GM12878 (cell line): ENCODE measurements at regions not wholly inside any gene's neighbourhood (a gene's known extent, or its start where the extent isn't known, plus 50 kb on each side); places are given as distances from the start of the nearest gene placed in this dataset.

Experiments used
- ATAC-seq: fragments of 200-7000 bp; cut with Tn5 transposase; 3 replicates; pipeline ENCODE4 v1.9.1; 2020; ENCODE audit warnings: mild to moderate bottlenecking, moderate library complexity
- BruUV-seq: library from RNA; stranded (reverse); fragments of 400-500 nt; replicated peaks from 2 replicates; lab custom pipeline; 2021; lab: Mats Ljungman, UMichigan
- CTCF ChIA-PET: fragments of 300-600 bp; sonication (Branson Sonifier 250); formaldehyde crosslinking; extraction: SDS; loops from one replicate; lab custom pipeline; 2021; ENCODE audit warnings: inconsistent platforms; lab: Yijun Ruan, JAX
- POLR2A ChIA-PET: fragments of 350-600 bp; formaldehyde crosslinking; extraction: SDS; loops from one replicate; lab custom pipeline; 2021; ENCODE audit warnings: inconsistent platforms; lab: Charles Lee
- RAD21 ChIA-PET: fragments of 300-600 bp; sonication (Branson Sonifier 250); formaldehyde crosslinking; loops from one replicate; lab custom pipeline; 2023; ENCODE audit warnings: antibody characterized with exemption; ENCODE audit not compliant: unreplicated experiment; lab: Charles Lee
- SMC1A ChIA-PET: fragments of 300-600 bp; sonication (Branson Sonifier 250); formaldehyde crosslinking; loops from one replicate; lab custom pipeline; 2023; ENCODE audit not compliant: unreplicated experiment, uncharacterized antibody; lab: Charles Lee
- DNase-seq: peaks from one replicate; pipeline ENCODE4 v3.0.0-alpha.2; 2011; ENCODE audit warnings: low read depth, low spot score
- FAIRE-seq: peaks from 3 replicates; lab custom pipeline; 2011; peaks lifted over from hg19 to GRCh38; lab: Jason Lieb, UNC
- H2AFZ ChIP-seq: 2 replicates; pipeline ENCODE4 v1.6.0; 2011; ENCODE audit warnings: low read depth, low read length, control low read depth; ENCODE audit not compliant: control insufficient read depth
- H3K27ac ChIP-seq: 2 replicates; pipeline ENCODE4 v1.5.1; 2011; ENCODE audit warnings: control low read depth; ENCODE audit not compliant: control insufficient read depth, insufficient read depth
- H3K27me3 ChIP-seq, 2 experiments: replicated peaks in 1 of 2; 2 replicates each; pipeline versions ENCODE4 v1.6.0 to v1.6.1; 2011; ENCODE audit warnings: low read length in 1 of 2; ENCODE audit not compliant: control insufficient read depth in 2 of 2, insufficient read depth in 2 of 2
- H3K36me3 ChIP-seq, 2 experiments: 2 replicates each; pipeline ENCODE4 v1.5.1; 2011; ENCODE audit warnings: low read length in 1 of 2; ENCODE audit not compliant: control insufficient read depth in 2 of 2, insufficient read depth in 2 of 2
- H3K4me1 ChIP-seq: 2 replicates; pipeline ENCODE4 v1.6.1; 2011; ENCODE audit warnings: mild to moderate bottlenecking, low read length, moderate library complexity, mixed read lengths; ENCODE audit not compliant: control insufficient read depth, insufficient read depth
- H3K4me2 ChIP-seq: 2 replicates; pipeline ENCODE4 v1.6.0; 2011; ENCODE audit warnings: control low read depth; ENCODE audit not compliant: control insufficient read depth, insufficient read depth
- H3K4me3 ChIP-seq: fragments of 200-600 bp; sonication (generic); 2 replicates; pipeline ENCODE4 v1.5.1; 2016
- H3K79me2 ChIP-seq: 2 replicates; pipeline ENCODE4 v1.6.0; 2011; ENCODE audit warnings: low read length; ENCODE audit not compliant: control insufficient read depth, insufficient read depth
- H3K9ac ChIP-seq: 2 replicates; pipeline ENCODE4 v1.8.0; 2011; ENCODE audit warnings: low read length, control low read depth, mixed read lengths; ENCODE audit not compliant: control insufficient read depth, insufficient read depth
- H3K9me3 ChIP-seq: replicated peaks from 3 replicates; pipeline ENCODE4 v1.5.1; 2011; ENCODE audit warnings: mild to moderate bottlenecking, low read length; ENCODE audit not compliant: control insufficient read depth, insufficient read depth
- H4K20me1 ChIP-seq: 2 replicates; pipeline ENCODE4 v1.6.0; 2011; ENCODE audit not compliant: control insufficient read depth, insufficient read depth
- ELK1 ChIP-seq: IDR thresholded peaks from 2 replicates; pipeline ENCODE4 v1.6.1; 2012; ENCODE audit warnings: low read depth, low read length, improper control_type of control experiment
- FOXM1 ChIP-seq: IDR thresholded peaks from 2 replicates; pipeline ENCODE4 v1.6.1; 2012; ENCODE audit warnings: low read depth, mild to moderate bottlenecking, inconsistent platforms, low read length, moderate library complexity
- JUND ChIP-seq: IDR thresholded peaks from 2 replicates; pipeline ENCODE4 v1.6.1; 2012; ENCODE audit warnings: low read depth, mild to moderate bottlenecking, low read length, improper control_type of control experiment, moderate library complexity
- PAX5 ChIP-seq: IDR thresholded peaks from 2 replicates; pipeline ENCODE4 v1.6.1; 2011; ENCODE audit warnings: low read depth, low read length, borderline replicate concordance
- RAD21 ChIP-seq: IDR thresholded peaks from 2 replicates; pipeline ENCODE4 v1.6.1; 2011; ENCODE audit warnings: mild to moderate bottlenecking, low read depth, low read length, moderate library complexity; ENCODE audit not compliant: insufficient read depth
- ZBTB11 ChIP-seq: fragments of 450-650 bp; formaldehyde crosslinking; IDR thresholded peaks from 2 replicates; pipeline ENCODE4 v1.5.0; 2022; ENCODE audit warnings: mild to moderate bottlenecking, missing genetic modification characterization
- WGBS: methylation state at CpG from one replicate; pipeline ENCODE4 v1.1.6; 2016; ENCODE audit warnings: low lambda C conversion rate; ENCODE audit not compliant: insufficient replicate concordance, insufficient coverage; ENCODE audit errors: missing lambda C conversion rate; 5-methylcytosine and 5-hydroxymethylcytosine counted together
- in situ Hi-C: fragments of 300-500 bp; cut with MboI; formaldehyde crosslinking; loops from 9 replicates; pipeline ENCODE4 v1.14.3; 2018; ENCODE audit warnings: mixed read lengths
- intact Hi-C: fragments of 100-400 bp; cut with micrococcal nuclease; formaldehyde crosslinking; loops from one replicate; pipeline ENCODE4 v1.14.2; 2022; ENCODE audit not compliant: unreplicated experiment

GRCh38 chr5:40355181-40355580 is 324.5 kb upstream of the PTGER4 start (continued):
- no peak for TF ChIP-seq FOXM1
- TF ChIP-seq, all 136 proteins: peak for 0

DNA sequence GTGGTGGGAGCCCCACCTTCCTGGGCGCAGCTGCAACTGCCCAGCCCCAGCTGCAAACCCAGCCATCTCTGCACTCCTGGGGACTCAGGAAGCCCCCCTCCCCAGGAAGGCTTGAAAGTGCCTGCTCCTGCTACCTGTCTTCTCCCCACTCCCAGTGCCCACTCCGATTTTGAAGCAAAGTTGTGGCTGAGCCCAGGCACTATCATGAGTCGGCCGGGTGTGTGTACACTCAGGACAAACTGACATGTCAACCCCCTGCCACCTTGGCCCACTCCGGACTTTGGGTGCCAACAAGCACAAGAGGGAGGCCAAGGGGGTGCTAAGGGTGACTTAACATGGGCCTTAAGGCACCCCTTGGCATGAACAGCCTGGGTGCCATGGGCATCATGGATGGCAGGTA is 325.5 kb upstream of the PTGER4 start:
- intact Hi-C loops = no loop called here

More for the DNA sequence above, 325.5 kb upstream of the PTGER4 start:
- ChIA-PET CTCF (no interaction called here), RAD21 (interaction anchor here (1.2 kb wide), 1 partner anchor 83 kb away, joined by 3 read pairs; no protein-coding TSS in a partner anchor), SMC1A (no interaction called here), POLR2A (interaction anchor here (0.6 kb wide), 1 partner anchor 26 kb away, joined by 3 read pairs; no protein-coding TSS in a partner anchor)
- 39% methylated on average over 5 of the region's 5 CpGs for WGBS
- no peaks in the 10 kb centered on the region; the same call in 2 of the 3 replicates for H3K9me3 ChIP-seq
- BruUV-seq = no TSS peak
- no peak overlapping the region for H3K9ac ChIP-seq
- H3K79me2 ChIP-seq = no peaks in the 10 kb centered on the region
- no peak overlapping the region for H2AFZ ChIP-seq
- no peaks in the 10 kb centered on the region for H3K36me3 ChIP-seq
- in situ Hi-C loops = no loop called here
- H3K27ac ChIP-seq = no peak overlapping the region
- H4K20me1 ChIP-seq = no peaks in the 10 kb centered on the region; the same call in 1 of the 2 replicates
- DNase-seq (no peak), ATAC-seq (no peak), FAIRE-seq (no peak)
- H3K4me1 ChIP-seq = no peaks in the 10 kb centered on the region
- TF ChIP-seq JUND = no peak
- no peak for TF ChIP-seq ZBTB11 (CRISPR knock-in tag)
- no peak for TF ChIP-seq RAD21
- TF ChIP-seq PAX5 = no peak
- no peak for TF ChIP-seq ELK1
- no peak overlapping the region for H3K4me2 ChIP-seq
- H3K27me3 ChIP-seq = no peaks in the 10 kb centered on the region
- H3K4me3 ChIP-seq = no peak overlapping the region
